ENCODE measurements at regions not wholly inside any gene's neighbourhood (a gene's known extent, or its start where the extent isn't known, plus 50 kb on each side); places are given as distances from the start of the nearest gene placed in this dataset.

DNA sequence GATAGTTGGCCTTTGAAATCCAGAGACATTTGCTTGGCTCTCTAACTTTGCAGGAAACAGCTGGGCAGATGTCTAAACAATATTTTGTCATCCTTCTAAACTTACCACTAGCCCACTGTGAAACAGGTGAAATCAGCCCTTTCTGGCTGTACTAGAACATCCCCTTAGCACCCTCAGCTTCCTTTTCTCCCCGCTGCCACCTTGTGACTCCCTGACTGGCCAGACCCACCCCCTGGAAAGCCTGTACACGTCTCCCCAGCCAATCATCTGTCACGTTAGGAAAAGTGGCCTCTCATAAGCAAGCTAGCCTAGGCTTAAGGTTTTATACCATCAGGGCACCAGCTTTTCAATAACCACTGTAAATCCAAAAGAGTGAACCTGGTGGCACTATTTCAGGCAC is 88.6 kb upstream of the E2F3 start:
- DNase-seq (ENCODE audit: low spot score), result no peak

DNA sequence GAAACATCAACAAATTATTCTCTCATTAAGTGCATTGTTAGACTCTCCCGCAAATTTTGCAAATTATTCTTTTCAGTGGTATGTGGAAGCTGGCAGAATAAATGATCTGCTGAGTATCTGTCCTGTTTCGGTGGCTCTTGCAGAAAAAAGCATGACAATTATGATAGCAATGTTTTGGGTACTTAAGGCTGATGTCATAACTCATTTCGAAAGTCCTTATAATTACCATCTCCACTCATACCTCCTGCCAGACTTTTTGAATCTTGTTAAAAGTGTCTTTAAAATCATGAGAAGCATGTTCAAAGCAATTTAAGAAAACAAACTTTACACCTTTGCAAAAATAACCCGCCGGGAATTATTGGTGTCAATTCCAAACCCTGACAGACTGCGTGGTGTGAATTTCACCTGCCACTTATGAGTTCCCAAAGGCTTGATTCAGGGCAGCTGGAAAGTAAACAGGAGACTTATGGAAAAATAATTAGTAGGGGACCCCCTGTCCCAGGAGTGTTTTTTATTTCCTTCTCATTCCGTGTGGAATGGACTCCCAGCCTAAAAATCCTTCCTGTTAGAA is 87.6 kb upstream of the E2F3 start:
- DNase-seq (ENCODE audit: low spot score), result no peak

DNA sequence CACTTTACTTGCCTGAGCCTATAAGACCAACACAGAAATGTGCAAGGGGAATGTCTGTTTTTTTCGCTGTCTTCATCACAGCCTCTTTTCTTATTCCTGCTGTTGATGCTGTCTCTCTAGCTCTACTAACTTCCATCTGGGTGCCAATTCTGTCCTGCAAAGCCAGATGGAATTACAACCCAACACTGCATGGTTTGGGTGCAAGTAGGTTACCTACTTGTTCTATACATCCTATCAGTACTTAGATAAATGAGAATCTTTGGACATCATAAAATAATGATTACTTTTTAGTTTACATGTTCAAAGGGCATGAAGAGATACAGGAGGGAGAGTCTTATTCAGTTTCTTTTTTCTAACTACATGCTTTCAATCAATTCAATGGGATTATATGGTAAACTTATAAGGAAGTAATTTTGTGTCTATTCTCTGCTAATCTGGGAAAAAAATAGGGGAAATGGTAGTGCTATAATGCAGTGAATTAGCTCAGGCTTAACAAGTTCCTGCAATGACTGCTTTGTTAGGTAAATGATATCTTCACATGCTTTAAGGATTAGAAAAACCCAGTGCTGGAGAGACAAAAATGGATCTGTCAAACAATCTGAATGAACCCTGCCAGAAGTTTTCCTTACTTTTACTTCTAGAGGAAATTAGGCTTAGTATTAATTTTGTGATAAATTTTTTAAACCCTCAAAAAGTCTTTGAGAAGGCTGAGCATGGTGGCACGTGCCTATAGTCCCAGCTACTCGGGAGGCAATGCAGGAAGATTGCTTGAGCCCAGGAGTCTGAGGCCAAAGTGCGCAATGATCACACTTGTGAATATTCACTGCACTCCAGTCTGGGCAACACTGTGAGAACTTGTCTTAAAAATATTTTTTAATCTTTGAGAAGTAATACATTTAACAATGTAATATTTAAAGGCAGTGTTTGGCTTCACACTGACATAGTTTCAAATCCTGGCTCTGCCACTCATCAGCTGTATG is 86.5 kb upstream of the E2F3 start:
- DNase-seq (ENCODE audit: low spot score), result no peak

DNA sequence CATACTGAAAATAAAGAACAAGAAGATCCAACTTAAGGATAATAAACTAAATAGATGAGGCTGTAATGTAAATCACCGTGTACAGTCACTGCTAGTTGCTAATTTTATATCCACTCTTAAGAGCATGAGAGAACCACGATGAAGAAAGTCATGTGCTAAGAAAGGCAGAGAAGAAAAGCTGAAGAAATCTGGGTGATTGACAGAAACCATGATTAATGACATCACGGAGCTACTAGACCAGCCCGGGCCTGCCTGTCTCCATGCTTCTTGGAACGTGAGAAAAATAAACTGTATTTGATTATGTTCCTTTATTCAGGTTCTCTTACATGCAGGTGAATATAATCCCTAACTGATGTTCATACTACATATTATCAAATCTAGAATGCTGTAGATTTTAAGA is 84.2 kb upstream of the E2F3 start:
- no peak for DNase-seq (ENCODE audit: low spot score)

DNA sequence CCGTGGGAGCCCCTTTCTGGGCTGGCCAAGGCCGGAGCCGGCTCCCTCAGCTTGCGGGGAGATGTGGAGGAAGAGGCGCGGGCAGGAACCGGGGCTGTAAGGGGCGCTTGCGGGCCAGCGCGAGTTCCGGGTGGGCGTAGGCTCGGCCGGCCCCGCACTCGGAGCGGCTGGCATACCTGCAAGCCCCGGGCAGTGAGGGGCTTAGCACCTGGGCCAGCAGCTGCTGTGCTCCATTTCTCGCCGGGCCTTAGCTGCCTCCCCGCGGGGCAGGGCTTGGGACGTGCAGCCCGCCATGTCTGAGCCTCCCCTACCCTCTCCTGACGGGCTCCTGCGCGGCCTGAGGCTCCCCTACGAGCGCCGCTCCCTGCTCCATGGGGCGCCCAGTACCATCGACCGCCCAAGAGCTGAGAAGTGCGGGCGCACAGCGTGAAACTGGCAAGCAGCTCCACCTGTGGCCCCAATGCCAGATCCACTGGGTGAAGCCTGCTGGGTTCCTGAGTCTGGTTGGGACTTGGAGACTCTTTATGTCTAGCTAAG is 82.8 kb upstream of the E2F3 start:
- DNase-seq (ENCODE audit: low spot score), result no peak

DNA sequence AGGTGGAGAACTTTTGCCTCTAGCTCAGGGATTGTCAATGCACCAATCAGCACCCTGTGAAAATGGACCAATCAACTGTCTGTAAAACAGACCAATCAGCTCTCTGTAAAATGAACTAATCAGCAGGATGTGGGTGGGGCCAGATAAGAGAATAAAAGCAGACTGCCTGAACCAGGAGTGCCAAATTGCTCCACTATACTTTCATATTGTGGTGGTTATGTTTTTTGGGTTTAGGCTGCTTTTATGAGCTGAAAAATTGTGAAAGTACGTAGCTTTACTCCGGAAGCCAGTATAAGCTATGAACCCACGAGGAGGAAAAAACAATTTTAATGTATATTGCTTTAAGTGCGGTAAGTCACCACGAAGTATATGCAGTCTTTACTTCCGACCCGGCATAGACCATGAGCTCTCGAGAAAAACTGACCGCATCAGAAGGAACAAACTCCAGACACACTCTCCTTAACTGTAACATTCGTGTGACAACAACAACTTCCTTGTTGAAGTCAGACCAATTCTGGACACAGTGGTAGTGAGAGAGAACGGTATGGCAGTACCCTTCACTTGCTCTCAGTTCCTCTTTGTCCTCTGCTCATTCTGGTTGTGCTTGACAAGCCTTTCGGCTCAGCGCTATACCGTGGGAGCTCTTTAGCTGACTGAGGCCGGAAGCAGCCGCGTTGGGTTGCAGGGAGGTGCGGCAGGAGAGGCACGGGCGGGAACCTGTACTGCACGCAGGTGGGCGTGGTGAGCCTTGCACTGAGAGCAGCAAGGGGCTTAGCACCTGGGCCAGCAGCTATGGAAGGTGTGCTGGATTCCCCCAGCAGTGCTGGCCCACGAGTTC is 81.9 kb upstream of the E2F3 start:
- peak; percentile 79 for DNase-seq (ENCODE audit: low spot score)

DNA sequence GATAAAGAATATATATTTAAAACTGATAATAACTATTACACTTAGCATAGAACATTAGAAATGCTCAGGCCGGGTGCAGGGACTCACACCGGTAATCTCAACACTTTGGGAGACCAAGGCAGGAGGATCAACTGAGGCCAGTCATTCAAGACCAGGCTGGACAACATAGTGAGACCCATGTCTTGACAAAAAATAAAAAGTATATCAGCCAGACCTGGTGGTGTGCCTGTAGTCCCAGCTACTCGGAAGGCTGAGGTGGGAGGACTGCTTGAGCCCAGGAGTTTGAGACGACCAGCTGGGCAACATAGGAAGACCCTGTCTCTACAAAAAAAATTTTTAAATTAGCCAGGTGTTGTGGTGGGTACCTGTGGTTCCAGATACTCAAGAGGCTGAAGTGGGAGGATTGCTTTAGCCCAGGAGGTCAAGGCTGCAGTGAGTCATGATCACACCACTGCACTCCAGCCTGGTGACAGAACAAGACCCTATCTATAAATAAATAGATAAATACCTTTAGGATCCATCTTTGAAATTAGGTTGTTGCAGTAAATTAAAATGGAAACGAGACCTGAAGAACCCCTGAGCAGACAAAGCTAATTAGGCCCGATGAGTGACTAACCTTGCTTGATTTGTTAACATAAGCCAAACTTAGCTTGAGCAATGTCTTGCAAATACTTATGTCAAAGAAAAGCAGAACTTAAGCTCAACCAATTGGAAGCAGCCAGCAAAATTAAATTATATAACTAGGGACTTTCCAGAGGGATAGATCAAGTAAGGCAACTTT is 75.8 kb upstream of the E2F3 start:
- no peak for DNase-seq (ENCODE audit: low spot score)

DNA sequence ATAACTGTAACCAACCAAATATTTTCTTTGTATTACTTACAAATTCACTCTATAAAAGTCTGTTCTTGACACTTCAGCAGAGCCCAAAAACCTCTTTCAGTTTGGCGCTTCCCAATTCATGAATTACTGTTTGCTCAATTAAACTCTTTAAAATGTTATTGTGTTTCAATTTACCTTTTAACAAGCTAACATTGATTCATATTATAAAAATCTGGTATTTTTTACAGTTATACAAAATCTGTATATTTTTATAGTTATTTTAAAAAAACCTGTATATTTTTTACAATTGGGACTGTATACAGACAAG is 75.3 kb upstream of the E2F3 start:
- DNase-seq (ENCODE audit: low spot score), result no peak

DNA sequence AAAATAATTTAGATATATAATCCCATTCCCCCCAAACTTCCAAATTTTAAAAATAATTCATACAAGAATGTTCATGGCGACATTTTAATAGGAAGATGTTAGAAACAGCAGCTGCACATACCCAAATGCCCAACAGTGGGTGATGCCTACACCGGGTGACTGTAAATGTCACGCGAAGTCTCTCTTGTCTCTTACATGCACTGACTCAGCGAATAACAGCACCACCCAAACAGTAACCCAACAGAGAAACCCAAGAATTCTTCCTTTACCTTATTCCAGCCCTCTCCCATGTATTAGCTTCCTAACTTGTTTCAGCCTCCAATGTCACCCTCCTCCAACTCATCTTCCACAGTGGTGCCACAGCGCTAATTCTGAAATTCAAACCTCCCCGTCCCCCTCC is 74.5 kb upstream of the E2F3 start:
- DNase-seq (ENCODE audit: low spot score), result no peak

DNA sequence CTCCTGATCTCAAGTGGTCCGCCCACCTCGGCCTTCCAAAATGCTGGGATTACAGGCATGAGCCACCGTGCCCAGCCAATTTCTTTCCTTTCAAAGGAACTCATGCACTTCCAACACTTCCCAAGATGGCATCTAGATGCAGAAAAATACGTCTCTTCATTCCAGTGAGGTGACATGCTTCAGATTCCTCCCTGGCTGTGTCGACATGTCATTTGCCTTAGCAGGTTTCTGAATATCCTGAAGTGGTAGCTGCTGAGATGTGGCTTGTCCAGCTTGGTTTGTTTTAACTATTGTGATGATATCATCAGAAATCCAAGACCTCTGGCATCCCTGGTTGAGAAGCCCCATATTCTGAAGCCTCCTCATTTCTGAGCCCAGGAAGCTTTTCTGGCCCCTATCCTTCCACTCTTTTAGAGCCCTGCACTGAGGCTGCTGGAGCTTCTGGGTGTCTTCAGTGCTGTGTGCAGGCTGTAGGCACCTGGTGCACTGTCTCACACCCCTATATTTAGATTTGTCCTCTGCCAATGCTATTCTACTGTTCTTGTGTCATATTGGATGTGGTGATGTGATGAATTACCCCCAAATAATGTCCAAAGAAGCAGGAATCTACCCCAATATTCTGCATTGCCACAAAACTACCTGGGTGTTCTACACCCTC is 73.3 kb upstream of the E2F3 start:
- DNase-seq (ENCODE audit: low spot score), result no peak

DNA sequence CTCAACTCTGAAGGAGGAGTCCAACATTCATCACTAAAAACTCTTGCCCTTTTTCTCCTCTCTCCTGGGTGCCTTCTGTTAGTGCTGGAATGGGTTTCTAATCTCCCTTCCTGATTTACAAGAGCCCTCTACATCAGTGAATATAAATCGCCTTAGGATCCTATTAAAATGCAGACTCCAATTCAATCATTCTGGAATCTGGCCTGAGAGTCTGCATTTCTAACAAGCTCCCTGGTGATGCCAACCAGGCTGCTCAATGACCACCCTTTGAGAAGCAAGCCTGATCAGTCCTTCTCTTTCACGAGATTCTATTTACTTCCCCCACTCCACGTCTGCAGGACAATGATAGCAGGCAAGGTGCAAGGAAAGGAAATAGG is 72.8 kb upstream of the E2F3 start:
- DNase-seq (ENCODE audit: low spot score), result no peak

DNA sequence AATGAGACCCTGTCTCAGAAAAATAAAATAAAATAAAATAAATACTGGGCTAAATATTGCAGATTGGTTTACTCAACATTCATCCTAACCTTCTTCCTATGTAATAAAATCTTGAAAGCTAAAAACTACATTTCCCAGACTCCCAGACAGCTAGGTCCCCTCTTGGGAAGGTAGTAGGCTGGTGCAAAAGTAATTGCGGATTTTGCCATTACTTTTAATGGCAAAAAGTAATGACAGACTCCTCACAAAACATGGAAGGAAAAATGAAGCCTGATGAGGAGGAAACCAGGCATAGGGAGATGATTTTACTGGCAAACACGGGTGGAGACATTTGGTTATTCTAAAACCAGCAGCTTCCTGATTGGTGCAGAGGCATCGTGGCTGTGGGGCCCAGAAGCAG is 70.6 kb upstream of the E2F3 start:
- no peak for DNase-seq (ENCODE audit: low spot score)

DNA sequence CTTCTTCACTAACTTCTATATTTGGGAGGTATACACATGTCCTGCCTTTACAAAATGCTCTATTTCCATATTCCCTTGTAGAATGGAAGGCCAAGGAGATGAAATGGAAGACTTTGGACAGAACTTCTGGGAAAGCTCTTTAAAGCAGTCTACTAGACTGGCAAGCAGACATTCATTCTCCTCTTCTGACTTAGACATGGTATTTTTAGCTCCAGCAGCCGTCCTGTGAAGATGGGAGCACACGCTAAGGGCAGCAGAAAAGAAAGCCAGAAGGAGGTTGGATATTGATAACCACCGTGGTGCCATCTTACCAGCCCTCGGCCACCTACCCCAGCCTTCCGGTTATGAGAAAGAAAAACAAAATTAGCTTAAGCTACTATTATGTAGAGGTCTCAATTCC is 70.1 kb upstream of the E2F3 start:
- DNase-seq (ENCODE audit: low spot score), result no peak

DNA sequence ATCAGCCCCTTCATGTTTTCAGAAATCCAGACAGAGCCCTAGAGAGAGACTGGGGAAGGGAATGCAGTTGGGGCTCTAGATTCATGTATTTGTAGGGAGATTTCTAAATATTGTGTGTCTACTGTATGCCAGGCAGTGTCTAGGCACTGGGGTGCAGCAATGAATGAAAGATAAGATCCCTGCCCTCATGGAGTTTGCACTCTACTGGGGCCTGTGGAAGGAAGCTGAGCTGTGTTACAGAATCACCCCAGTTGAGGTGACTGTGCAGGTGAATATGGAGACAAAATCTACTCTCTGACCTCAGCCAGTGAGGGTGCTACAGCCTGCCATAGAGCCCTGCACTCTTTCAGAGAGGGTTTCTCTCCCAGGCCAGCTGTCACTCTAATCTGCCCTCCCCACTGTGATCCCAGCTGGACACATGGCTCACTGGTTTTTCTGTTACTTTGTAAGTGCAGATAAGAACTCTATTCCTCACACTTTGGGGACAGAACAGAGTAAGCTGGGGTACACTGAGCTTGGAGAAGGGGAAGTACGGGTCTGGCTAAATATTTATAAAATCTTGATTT is 69.2 kb upstream of the E2F3 start:
- DNase-seq (ENCODE audit: low spot score), result no peak

DNA sequence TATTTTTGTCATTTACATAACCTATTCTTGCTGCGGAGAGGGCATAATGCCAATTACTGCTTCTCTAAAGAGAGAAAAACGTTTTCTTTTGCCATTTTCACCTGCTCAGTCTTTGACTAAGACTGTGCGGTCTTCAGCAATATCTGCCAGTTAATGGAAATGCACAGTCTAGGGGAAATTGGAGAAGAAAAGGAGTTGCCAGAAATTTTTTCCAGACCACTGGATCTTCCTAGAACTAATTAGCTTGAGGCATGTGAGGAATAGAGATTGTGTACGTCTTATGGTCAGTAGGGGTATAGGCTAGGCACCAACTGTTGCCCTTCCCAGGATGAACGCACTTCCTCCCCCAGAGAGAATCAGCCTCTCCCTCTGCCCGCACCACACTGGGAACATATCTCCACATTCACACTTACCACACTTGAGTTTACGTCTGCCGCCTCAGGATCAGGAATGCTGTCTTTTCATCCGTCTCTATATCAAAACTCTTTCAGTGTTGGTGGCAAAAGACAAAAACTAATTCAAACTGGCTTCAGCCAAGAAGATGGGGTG is 67.9 kb upstream of the E2F3 start:
- DNase-seq (ENCODE audit: low spot score), result no peak

DNA sequence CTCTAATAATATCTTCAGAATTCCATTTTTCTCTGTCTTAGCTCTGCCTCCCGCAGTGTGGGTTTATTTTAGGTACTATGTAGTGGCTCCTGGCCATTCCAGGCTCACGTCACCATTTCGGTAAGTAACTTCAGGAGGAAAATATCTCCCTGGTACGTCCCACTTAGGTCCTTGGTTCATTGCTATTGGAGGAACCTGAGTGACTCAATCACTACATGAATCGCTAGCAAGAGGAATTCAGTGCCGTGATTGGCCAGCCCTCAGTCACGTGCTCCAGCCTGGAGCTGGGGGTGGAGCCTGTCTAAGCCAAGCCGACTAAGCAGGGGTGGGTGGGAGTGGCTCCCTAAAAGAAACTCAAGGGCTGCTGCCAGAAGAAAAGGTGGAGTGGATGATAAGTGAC is 67.3 kb upstream of the E2F3 start:
- no peak for DNase-seq (ENCODE audit: low spot score)

DNA sequence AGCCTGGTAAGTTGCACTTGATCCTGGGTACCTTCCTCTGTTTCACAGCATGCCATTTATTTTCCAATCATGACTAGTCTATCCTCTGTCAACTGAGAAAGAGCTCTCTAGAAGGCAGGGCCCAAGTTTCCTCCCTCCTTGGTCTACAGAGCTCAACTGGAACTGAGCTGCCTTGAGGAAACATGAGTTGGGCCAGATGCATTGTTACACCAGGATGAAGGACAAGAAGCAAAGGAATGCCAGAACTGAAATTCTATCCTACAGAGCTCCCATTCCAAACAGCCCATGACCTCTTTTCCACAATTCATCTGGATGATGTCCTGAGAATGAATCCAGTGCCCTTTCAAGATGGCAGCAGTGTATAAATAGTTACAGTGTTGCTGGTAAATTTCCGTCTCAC is 66.7 kb upstream of the E2F3 start:
- no peak for DNase-seq (ENCODE audit: low spot score)

DNA sequence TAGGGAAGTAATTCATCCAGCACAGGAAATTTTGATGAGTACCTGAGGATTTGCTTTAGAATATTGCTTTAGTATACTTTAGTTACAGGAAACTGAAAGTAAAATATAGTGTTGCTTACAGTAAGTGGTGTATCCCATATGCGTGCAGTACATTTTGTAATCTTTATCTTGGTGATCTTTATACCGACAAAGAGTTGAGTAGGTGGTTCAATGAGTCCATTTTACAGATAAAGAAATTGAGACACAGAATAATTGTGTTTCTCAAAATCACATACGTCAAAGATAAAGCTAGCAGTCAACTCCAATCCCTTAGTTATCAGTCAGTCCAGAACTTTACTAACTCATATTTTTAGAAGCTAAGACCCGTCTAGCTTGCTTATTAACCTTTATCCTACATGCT is 65.8 kb upstream of the E2F3 start:
- DNase-seq (ENCODE audit: low spot score), result no peak

DNA sequence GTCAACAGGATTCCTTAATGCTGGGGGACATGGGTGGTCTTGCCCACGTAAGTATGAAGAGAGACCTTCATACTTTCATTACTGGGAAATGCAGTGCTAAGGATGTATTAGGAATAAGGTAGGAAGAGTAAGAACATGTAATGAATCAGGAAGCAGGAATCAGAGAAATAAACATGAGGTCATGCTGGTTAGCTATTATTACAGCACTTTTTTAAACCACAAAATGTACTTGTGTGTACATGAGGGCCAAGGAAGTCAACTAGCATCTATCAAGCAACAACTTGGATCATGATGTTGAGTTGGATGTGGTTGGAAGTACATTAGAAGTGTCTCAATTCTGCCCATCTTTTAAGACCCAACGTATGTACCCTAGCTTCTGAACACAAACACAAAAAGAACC is 63.5 kb upstream of the E2F3 start:
- DNase-seq (ENCODE audit: low spot score), result no peak

DNA sequence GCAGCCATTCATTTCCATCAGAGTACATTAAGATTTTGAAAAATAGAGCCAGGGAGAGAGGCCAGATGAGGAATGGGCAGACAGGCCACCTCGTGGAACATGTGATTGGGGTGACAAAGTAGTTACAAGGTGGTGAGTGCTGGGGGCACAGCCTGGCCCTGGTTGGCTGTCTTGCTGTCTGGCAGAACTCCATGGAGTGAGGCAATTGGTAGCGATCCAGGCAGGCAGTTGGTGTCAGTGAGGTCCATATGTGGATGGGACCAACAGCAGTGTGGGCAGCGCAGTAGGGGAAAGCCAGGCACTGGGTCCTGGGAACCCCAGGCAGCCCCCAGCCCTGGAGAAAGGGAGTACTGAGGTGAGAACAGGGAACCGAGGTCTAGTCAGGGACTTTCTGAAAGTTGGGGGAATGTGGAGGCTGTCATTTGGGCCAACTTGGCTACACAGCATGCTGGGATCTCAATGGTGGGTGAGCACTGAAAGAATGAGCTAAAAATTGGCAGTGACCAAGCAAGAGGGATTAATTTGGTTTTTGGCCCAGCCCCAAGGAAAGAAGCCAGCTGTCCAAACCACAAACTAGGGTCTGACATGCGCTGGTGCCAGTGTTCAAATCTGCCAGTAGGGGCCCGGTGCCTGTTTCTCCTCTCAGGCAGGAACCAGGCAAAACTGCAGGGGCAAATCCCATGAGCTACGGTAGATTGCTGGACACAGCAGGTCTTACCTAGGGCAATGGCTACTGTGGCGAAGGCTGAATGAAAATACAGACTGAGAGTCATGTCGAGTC is 61.4 kb upstream of the E2F3 start:
- DNase-seq (ENCODE audit: low spot score), result no peak
